ENCODE measurements at regions not wholly inside any gene's neighbourhood (a gene's known extent, or its start where the extent isn't known, plus 50 kb on each side); places are given as distances from the start of the nearest gene placed in this dataset.

- Histone ChIP-seq H3K4me3 (ENCODE audit: insufficient read depth, low read depth, low read length) (no peak overlapping the region), H2AK5ac (ENCODE audit: low read depth, low read length) (no peak overlapping the region), H4K8ac (ENCODE audit: low read depth in 2 of 2, low read length in 2 of 2) (no peak overlapping the region), H3K18ac (ENCODE audit: low read depth, low read length) (no peak overlapping the region), H3K9me1 (ENCODE audit: insufficient read depth, low read length) (no peaks in the 10 kb centered on the region), H3K27me3 (ENCODE audit: control insufficient read depth, insufficient read depth, low read length) (no peaks in the 10 kb centered on the region; the same call in 1 of the 2 replicates), H3K14ac (replicated peaks; ENCODE audit: low read depth, low read length) (no peak overlapping the region), H3K79me1 (ENCODE audit: low read depth in 1 of 2, low read length in 2 of 2) (no peaks in the 10 kb centered on the region), H3K56ac (ENCODE audit: extremely low read depth, insufficient read depth, low read length) (no peak overlapping the region), H3K9ac (ENCODE audit: low read depth, low read length) (no peak overlapping the region), H3K4ac (ENCODE audit: low read depth, low read length) (no peak overlapping the region), H3K23ac (ENCODE audit: low read depth, low read length) (no peak overlapping the region), H2AK9ac (replicated peaks; ENCODE audit: low read depth, low read length, poor library complexity) (no peak overlapping the region), H3K4me2 (ENCODE audit: low read depth, low read length) (no peak overlapping the region), H3K27ac (ENCODE audit: insufficient read depth, low read length) (no peak overlapping the region), H3K4me1 (ENCODE audit: control insufficient read depth, insufficient read depth, low read length) (no peaks in the 10 kb centered on the region), H3K9me3 (ENCODE audit: control insufficient read depth, insufficient read depth, low read length) (no peaks in the 10 kb centered on the region), H2BK20ac (ENCODE audit: low read depth, low read length) (no peak overlapping the region), H2BK120ac (ENCODE audit: low read depth, low read length) (no peak overlapping the region), H2AFZ (replicated peaks; ENCODE audit: low read length, poor library complexity) (no peak overlapping the region), H4K20me1 (ENCODE audit: insufficient read depth, low read length) (no peaks in the 10 kb centered on the region), H2BK5ac (ENCODE audit: low read depth, low read length, poor library complexity, severe bottlenecking) (no peak overlapping the region), H4K91ac (ENCODE audit: insufficient read depth, low read depth, low read length) (no peak overlapping the region), H4K5ac (ENCODE audit: low read depth, low read length) (no peak overlapping the region), H2BK15ac (ENCODE audit: low read depth, low read length) (no peak overlapping the region), H3K36me3 (ENCODE audit: control insufficient read depth, insufficient read depth, low read length) (no peaks in the 10 kb centered on the region)
- ChIA-PET POLR2A (ENCODE audit: unreplicated experiment) (no interaction called here), CTCF (no interaction called here)
- in situ Hi-C loops (cut with MboI; ENCODE audit: low sequenced_read_pairs) = no loop called here
- no TSS peak for BruUV-seq (replicated peaks)
- intact Hi-C loops (cut with micrococcal nuclease) = no loop called here
- dilution Hi-C loops (cut with HindIII; ENCODE audit: low sequenced_read_pairs, unreplicated experiment) = no loop called here
- ATAC-seq (ENCODE audit: low read depth) (no peak), DNase-seq (no peak)
- no peak for TF ChIP-seq CEBPB (IDR thresholded peaks at IDR 0.05; ENCODE audit: low read depth, low read length)
- TF ChIP-seq CTCF (conservative IDR thresholded peaks at IDR 0.05; ENCODE audit: low read depth, low read length) = no peak
- no peak for TF ChIP-seq MAFK (IDR thresholded peaks at IDR 0.05; ENCODE audit: low read depth, low read length)
- TF ChIP-seq USF2 (IDR thresholded peaks at IDR 0.05; ENCODE audit: low read depth, low read length) = no peak
- no peak for TF ChIP-seq SMC3 (IDR thresholded peaks at IDR 0.05; ENCODE audit: low read depth, low read length)
- no peak for TF ChIP-seq POLR2A (IDR thresholded peaks at IDR 0.05; ENCODE audit: low read depth, low read length)
- TF ChIP-seq BHLHE40 (IDR thresholded peaks at IDR 0.05; ENCODE audit: low read depth, low read length) = no peak
- TF ChIP-seq CHD1 (IDR thresholded peaks at IDR 0.05; ENCODE audit: low read depth, low read length) = no peak
Observed at GRCh38 chr16:51357839-51358238, 206.8 kb upstream of the SALL1 start.

All from IMR-90 (cell line).